Naive B cell (primary cell): ENCODE measurements at regions not wholly inside any gene's neighbourhood (a gene's known extent, or its start where the extent isn't known, plus 50 kb on each side); places are given as distances from the start of the nearest gene placed in this dataset.

Experiments
- ATAC-seq, 2 donors: fragments of 150-1000 bp; cut with Tn5 transposase; 2 replicates each; pipeline ENCODE4 v1.10.0; 2021; ENCODE audit warnings: low read depth in 2 of 2, mild to moderate bottlenecking in 2 of 2, moderate library complexity in 2 of 2
- DNase-seq: peaks from one replicate; pipeline ENCODE4 v3.0.0; 2022
- H3K27ac Mint-ChIP-seq, 6 donors: one replicate each; pipeline ENCODE4 v1.8.0; 2020 to 2022; ENCODE audit warnings: mild to moderate bottlenecking in 6 of 6, mixed read lengths in 6 of 6, moderate library complexity in 5 of 6, inconsistent platforms in 2 of 6
- H3K27me3 Mint-ChIP-seq, 3 donors: one replicate each; pipeline ENCODE4 v1.8.0; 2021 to 2022; ENCODE audit warnings: mixed read lengths in 3 of 3, mild to moderate bottlenecking in 1 of 3
- H3K36me3 Mint-ChIP-seq, 2 donors: one replicate each; pipeline ENCODE4 v1.8.0; 2020 to 2022; ENCODE audit warnings: mixed read lengths in 2 of 2, inconsistent platforms in 1 of 2, mild to moderate bottlenecking in 1 of 2
- H3K4me1 Mint-ChIP-seq, 3 donors: one replicate each; pipeline ENCODE4 v1.8.0; 2020 to 2022; ENCODE audit warnings: mixed read lengths in 3 of 3, inconsistent platforms in 1 of 3, mild to moderate bottlenecking in 1 of 3, moderate library complexity in 1 of 3
- H3K4me3 Mint-ChIP-seq, 8 donors: one replicate each; pipeline ENCODE4 v1.8.0; 2020 to 2022; ENCODE audit warnings: mild to moderate bottlenecking in 8 of 8, mixed read lengths in 8 of 8, moderate library complexity in 8 of 8, inconsistent platforms in 2 of 8
- H3K9me3 Mint-ChIP-seq, 7 donors: one replicate each; pipeline ENCODE4 v1.8.0; 2020 to 2022; ENCODE audit warnings: mixed read lengths in 7 of 7, mild to moderate bottlenecking in 5 of 7, inconsistent platforms in 2 of 7, moderate library complexity in 1 of 7

GRCh38 chr15:93825682-93826081, 405.7 kb upstream of the MCTP2 start:
- ATAC-seq (no peak), DNase-seq (no peak)
- Mint-ChIP-seq H3K4me1 (no peaks in the 10 kb centered on the region), H3K36me3 (no peaks in the 10 kb centered on the region), H3K27ac (no peak overlapping the region), H3K4me3 (no peak overlapping the region), H3K27me3 (no peaks in the 10 kb centered on the region), H3K9me3 (no peaks in the 10 kb centered on the region)

GRCh38 chr15:93823971-93824913, 407.1 kb upstream of the MCTP2 start:
- Mint-ChIP-seq H3K9me3 (no peaks in the 10 kb centered on the region), H3K4me3 (no peak overlapping the region), H3K36me3 (no peaks in the 10 kb centered on the region), H3K27me3 (no peaks in the 10 kb centered on the region), H3K4me1 (no peaks in the 10 kb centered on the region), H3K27ac (no peak overlapping the region)
- no peak for ATAC-seq
- no peak for DNase-seq

- H3K36me3 Mint-ChIP-seq = no peaks in the 10 kb centered on the region
Measured at GRCh38 chr15:93820566-93820965, 410.8 kb upstream of the MCTP2 start.

GRCh38 chr15:93819826-93820225, 411.5 kb upstream of the MCTP2 start:
- H3K4me3 Mint-ChIP-seq = no peak overlapping the region
- ATAC-seq (no peak), DNase-seq (no peak)
- H3K9me3 Mint-ChIP-seq = peaks cover 5 to 19% (median 11%) of the 10 kb centered on the region in 7 donors
- no peak overlapping the region for H3K27ac Mint-ChIP-seq
- peaks cover 0 to 4% (median 0%) of the 10 kb centered on the region in 3 donors for H3K27me3 Mint-ChIP-seq
- H3K4me1 Mint-ChIP-seq = no peaks in the 10 kb centered on the region
- H3K36me3 Mint-ChIP-seq = no peaks in the 10 kb centered on the region

More at GRCh38 chr15:93820566-93820965, 410.8 kb upstream of the MCTP2 start:
- peaks cover 0 to under 1% (median 0%) of the 10 kb centered on the region in 3 donors for H3K27me3 Mint-ChIP-seq
- H3K27ac Mint-ChIP-seq = no peak overlapping the region
- DNase-seq (no peak), ATAC-seq (no peak)
- H3K4me3 Mint-ChIP-seq = no peak overlapping the region
- H3K9me3 Mint-ChIP-seq = peaks cover 5 to 19% (median 11%) of the 10 kb centered on the region in 7 donors
- H3K4me1 Mint-ChIP-seq = no peaks in the 10 kb centered on the region

- no peak overlapping the region for H3K27ac Mint-ChIP-seq
- H3K4me3 Mint-ChIP-seq = no peak overlapping the region
- peaks cover 5 to 19% (median 11%) of the 10 kb centered on the region in 7 donors for H3K9me3 Mint-ChIP-seq
- H3K4me1 Mint-ChIP-seq = no peaks in the 10 kb centered on the region
- DNase-seq = no peak
- ATAC-seq = no peak
- H3K36me3 Mint-ChIP-seq = no peaks in the 10 kb centered on the region
- peaks cover 0 to 13% (median 0%) of the 10 kb centered on the region in 3 donors for H3K27me3 Mint-ChIP-seq
Measured at GRCh38 chr15:93816815-93817214, 414.5 kb upstream of the MCTP2 start.

- Mint-ChIP-seq H3K4me3 (no peak overlapping the region), H3K27me3 (peaks cover 0 to 19% (median 4%) of the 10 kb centered on the region in 3 donors), H3K27ac (no peak overlapping the region), H3K4me1 (no peaks in the 10 kb centered on the region), H3K36me3 (no peaks in the 10 kb centered on the region), H3K9me3 (peaks cover 0 to 8% (median 1%) of the 10 kb centered on the region in 7 donors)
- ATAC-seq = no peak
- DNase-seq = no peak
Measured at GRCh38 chr15:93811305-93811704, 420.1 kb upstream of the MCTP2 start.

- Mint-ChIP-seq H3K27ac (no peak overlapping the region), H3K4me3 (no peak overlapping the region), H3K4me1 (no peaks in the 10 kb centered on the region), H3K36me3 (no peaks in the 10 kb centered on the region), H3K9me3 (peaks cover 0 to 4% (median 1%) of the 10 kb centered on the region in 7 donors), H3K27me3 (peaks cover 0 to 14% (median 4%) of the 10 kb centered on the region in 3 donors)
- no peak for DNase-seq
- no peak for ATAC-seq
Measured at GRCh38 chr15:93809516-93809915, 421.8 kb upstream of the MCTP2 start.

GRCh38 chr15:93803421-93804152, 427.8 kb upstream of the MCTP2 start:
- Mint-ChIP-seq H3K27ac (no peak overlapping the region), H3K9me3 (peaks cover 0 to 4% (median 1%) of the 10 kb centered on the region in 7 donors), H3K36me3 (no peaks in the 10 kb centered on the region), H3K4me1 (no peaks in the 10 kb centered on the region), H3K4me3 (no peak overlapping the region), H3K27me3 (peaks cover 0 to 5% (median 0%) of the 10 kb centered on the region in 3 donors)
- DNase-seq (no peak), ATAC-seq (no peak)

- ATAC-seq (no peak), DNase-seq (no peak)
- Mint-ChIP-seq H3K4me3 (no peak overlapping the region), H3K9me3 (peaks cover 0 to 3% (median 0%) of the 10 kb centered on the region in 7 donors), H3K27me3 (peaks cover 0 to 5% (median 0%) of the 10 kb centered on the region in 3 donors), H3K36me3 (no peaks in the 10 kb centered on the region), H3K27ac (no peak overlapping the region), H3K4me1 (no peaks in the 10 kb centered on the region)
Measured at GRCh38 chr15:93801206-93801605, 430.2 kb upstream of the MCTP2 start.

GRCh38 chr15:93800805-93801204, 430.6 kb upstream of the MCTP2 start:
- Mint-ChIP-seq H3K4me3 (no peak overlapping the region), H3K9me3 (peaks cover 0 to 3% (median 0%) of the 10 kb centered on the region in 7 donors), H3K36me3 (no peaks in the 10 kb centered on the region), H3K4me1 (no peaks in the 10 kb centered on the region), H3K27ac (no peak overlapping the region), H3K27me3 (peaks cover 0 to 5% (median 0%) of the 10 kb centered on the region in 3 donors)
- DNase-seq = no peak
- no peak for ATAC-seq

GRCh38 chr15:93789441-93789840, 441.9 kb upstream of the MCTP2 start:
- no peak for DNase-seq
- Mint-ChIP-seq H3K4me3 (no peak overlapping the region), H3K36me3 (no peaks in the 10 kb centered on the region), H3K27ac (no peak overlapping the region), H3K9me3 (peaks cover 0 to 9% (median 3%) of the 10 kb centered on the region in 7 donors), H3K4me1 (no peaks in the 10 kb centered on the region), H3K27me3 (peaks cover 0 to 21% (median 0%) of the 10 kb centered on the region in 3 donors)
- ATAC-seq = no peak

- Mint-ChIP-seq H3K27ac (no peak overlapping the region), H3K27me3 (no peaks in the 10 kb centered on the region), H3K9me3 (peaks cover 0 to 11% (median 2%) of the 10 kb centered on the region in 7 donors)
Measured at GRCh38 chr15:93780073-93780472, 451.3 kb upstream of the MCTP2 start.

GRCh38 chr15:93779341-93779740, 452.0 kb upstream of the MCTP2 start:
- H3K27me3 Mint-ChIP-seq = no peaks in the 10 kb centered on the region
- DNase-seq (no peak), ATAC-seq (no peak)
- peaks cover 0 to 11% (median 2%) of the 10 kb centered on the region in 7 donors for H3K9me3 Mint-ChIP-seq
- H3K36me3 Mint-ChIP-seq = no peaks in the 10 kb centered on the region
- H3K27ac Mint-ChIP-seq = no peak overlapping the region
- H3K4me3 Mint-ChIP-seq = no peak overlapping the region
- no peaks in the 10 kb centered on the region for H3K4me1 Mint-ChIP-seq

More at GRCh38 chr15:93780073-93780472, 451.3 kb upstream of the MCTP2 start:
- H3K4me1 Mint-ChIP-seq = no peaks in the 10 kb centered on the region
- no peaks in the 10 kb centered on the region for H3K36me3 Mint-ChIP-seq
- ATAC-seq = no peak
- no peak for DNase-seq
- no peak overlapping the region for H3K4me3 Mint-ChIP-seq
